ENCODE measurements at regions not wholly inside any gene's neighbourhood (a gene's known extent, or its start where the extent isn't known, plus 50 kb on each side); places are given as distances from the start of the nearest gene placed in this dataset.

GRCh38 chr16:62720651-62721050 lies 684.4 kb upstream of the CDH8 start:
- Histone ChIP-seq H3K27ac (no peak overlapping the region), H3K9me3 (no peaks in the 10 kb centered on the region), H3K4me3 (no peak overlapping the region), H3K36me3 (no peaks in the 10 kb centered on the region), H3K27me3 (no peaks in the 10 kb centered on the region), H3K4me1 (no peaks in the 10 kb centered on the region)
- intact Hi-C loops (cut with DNase I) = no loop called here
- TF ChIP-seq POLR2AphosphoS5 (IDR thresholded peaks at IDR 0.05; ENCODE audit: insufficient read depth in 1 of 2, low read depth in 1 of 2) (no peak), CTCF (IDR thresholded peaks at IDR 0.05) (no peak), POLR2A (IDR thresholded peaks at IDR 0.05) (no peak)
- no peak for DNase-seq (ENCODE audit: extremely low spot score in 2 of 2)

- Histone ChIP-seq H3K4me3 (no peak overlapping the region), H3K27ac (no peak overlapping the region), H3K27me3 (no peaks in the 10 kb centered on the region), H3K9me3 (no peaks in the 10 kb centered on the region), H3K4me1 (no peaks in the 10 kb centered on the region), H3K36me3 (no peaks in the 10 kb centered on the region)
- TF ChIP-seq POLR2A (IDR thresholded peaks at IDR 0.05) (no peak), CTCF (IDR thresholded peaks at IDR 0.05) (no peak), POLR2AphosphoS5 (IDR thresholded peaks at IDR 0.05; ENCODE audit: insufficient read depth in 1 of 2, low read depth in 1 of 2) (no peak)
- intact Hi-C loops (cut with DNase I) = no loop called here
- no peak for DNase-seq (ENCODE audit: extremely low spot score in 2 of 2)
These were observed 680.8 kb upstream of the CDH8 start for GRCh38 chr16:62717026-62717425.

GRCh38 chr16:62715701-62716100 lies 679.5 kb upstream of the CDH8 start:
- Histone ChIP-seq H3K27ac (no peak overlapping the region), H3K27me3 (no peaks in the 10 kb centered on the region), H3K36me3 (no peaks in the 10 kb centered on the region), H3K9me3 (no peaks in the 10 kb centered on the region), H3K4me1 (no peaks in the 10 kb centered on the region), H3K4me3 (no peak overlapping the region)
- intact Hi-C loops (cut with DNase I) = no loop called here
- no peak for DNase-seq (ENCODE audit: extremely low spot score in 2 of 2)
- TF ChIP-seq POLR2AphosphoS5 (IDR thresholded peaks at IDR 0.05; ENCODE audit: insufficient read depth in 1 of 2, low read depth in 1 of 2) = no peak
- no peak for TF ChIP-seq POLR2A (IDR thresholded peaks at IDR 0.05)
- no peak for TF ChIP-seq CTCF (IDR thresholded peaks at IDR 0.05)

GRCh38 chr16:62712566-62712965 lies 676.3 kb upstream of the CDH8 start:
- intact Hi-C loops (cut with DNase I) = loop anchor here (5.0 kb wide), 1 partner anchor 1010 kb away; no protein-coding TSS in a partner anchor

More at GRCh38 chr16:62712566-62712965, 676.3 kb upstream of the CDH8 start:
- no peak overlapping the region for H3K4me3 ChIP-seq
- H3K4me1 ChIP-seq = no peaks in the 10 kb centered on the region
- no peak for TF ChIP-seq POLR2AphosphoS5 (IDR thresholded peaks at IDR 0.05; ENCODE audit: insufficient read depth in 1 of 2, low read depth in 1 of 2)
- no peak for TF ChIP-seq POLR2A (IDR thresholded peaks at IDR 0.05)
- TF ChIP-seq CTCF (IDR thresholded peaks at IDR 0.05) = no peak
- no peak overlapping the region for H3K27ac ChIP-seq
- no peaks in the 10 kb centered on the region for H3K9me3 ChIP-seq
- no peak for DNase-seq (ENCODE audit: extremely low spot score in 2 of 2)
- H3K36me3 ChIP-seq = no peaks in the 10 kb centered on the region
- H3K27me3 ChIP-seq = no peaks in the 10 kb centered on the region

Measured in vagina (tissue), 2 donors.